Gastroesophageal sphincter (tissue), 4 donors: ENCODE measurements at regions not wholly inside any gene's neighbourhood (a gene's known extent, or its start where the extent isn't known, plus 50 kb on each side); places are given as distances from the start of the nearest gene placed in this dataset.

Experiments
- ATAC-seq: fragments of 150-250 bp; one replicate; pipeline ENCODE4 v1.9.1; 2016; ENCODE audit warnings: mild to moderate bottlenecking, moderate library complexity
- H3K27ac ChIP-seq, 4 donors: fragments of 200-600 bp; sonication (generic) in 3 of 4; 1 replicate in 3 of 4; 2 replicates in 1 of 4; pipeline ENCODE4 v1.5.1; 2016 to 2019
- H3K27me3 ChIP-seq: fragments of 200-600 bp; sonication (generic); one replicate; pipeline ENCODE4 v1.5.1; 2019
- H3K36me3 ChIP-seq, 2 donors: fragments of 200-600 bp; sonication (generic); one replicate each; pipeline ENCODE4 v1.5.1; 2019; ENCODE audit warnings: control low read depth in 1 of 2
- H3K4me1 ChIP-seq, 3 donors: fragments of 200-600 bp; sonication (generic); 1 replicate in 2 of 3; 2 replicates in 1 of 3; pipeline ENCODE4 v1.5.1; 2016 to 2019; ENCODE audit warnings: control low read depth in 2 of 3
- H3K4me3 ChIP-seq, 2 donors: fragments of 200-600 bp; sonication (generic); one replicate each; pipeline ENCODE4 v1.5.1; 2019; ENCODE audit warnings: mild to moderate bottlenecking in 1 of 2, moderate library complexity in 1 of 2
- H3K9me3 ChIP-seq, 3 donors: fragments of 200-600 bp; sonication (generic); one replicate each; pipeline ENCODE4 v1.5.1; 2017 to 2019; ENCODE audit warnings: control low read depth in 2 of 3
- EP300 ChIP-seq: sonication (generic); formaldehyde crosslinking; IDR thresholded peaks from one replicate; pipeline ENCODE4 v1.6.1; 2017; ENCODE audit warnings: antibody characterized with exemption, mild to moderate bottlenecking
- POLR2A ChIP-seq, 2 donors: fragments of 450-650 bp; IDR thresholded peaks; one replicate each; pipeline ENCODE4 v1.6.1; 2017; ENCODE audit warnings: antibody characterized with exemption in 2 of 2, mild to moderate bottlenecking in 2 of 2, moderate library complexity in 1 of 2
- POLR2AphosphoS5 ChIP-seq: sonication (generic); formaldehyde crosslinking; IDR thresholded peaks from one replicate; pipeline ENCODE4 v1.6.1; 2017; ENCODE audit warnings: antibody characterized with exemption
- WGBS, 2 donors: methylation state at CpG; one replicate each; pipeline ENCODE4 v1.1.5; 2018; ENCODE audit warnings: low coverage in 1 of 2; 5-methylcytosine and 5-hydroxymethylcytosine counted together
- TF ChIP-seq, protein P1 (sequence below), 4 experiments: fragments of 200-600 bp in 2 of 4; fragments of 450-650 bp in 2 of 4; sonication (generic) in 1 of 4; IDR thresholded peaks; one replicate each; pipeline ENCODE4 v1.5.1; 2017 to 2019; ENCODE audit warnings: antibody characterized with exemption in 4 of 4, mild to moderate bottlenecking in 2 of 4, moderate library complexity in 2 of 4

GRCh38 chr14:49240383-49240782, 345.8 kb downstream of the RPS29 start:
- Histone ChIP-seq H3K9me3 (peaks cover 0 to 10% (median 0%) of the 10 kb centered on the region in 3 donors), H3K36me3 (no peaks in the 10 kb centered on the region), H3K4me3 (no peak overlapping the region), H3K4me1 (no peaks in the 10 kb centered on the region), H3K27me3 (no peaks in the 10 kb centered on the region), H3K27ac (no peak overlapping the region)
- 85% methylated on average over 3 of the region's 4 CpGs; no CpG with 5 or more reads in 1 of the 2 donors for WGBS, 2 donors
- TF ChIP-seq EP300: no peak
- ATAC-seq: no peak

- 81 to 83% methylated on average over 4 of the region's 4 CpGs for WGBS, 2 donors
- Histone ChIP-seq H3K4me1 (no peaks in the 10 kb centered on the region), H3K27ac (no peak overlapping the region), H3K4me3 (no peak overlapping the region), H3K9me3 (peaks cover 0 to 4% (median 0%) of the 10 kb centered on the region in 3 donors), H3K27me3 (no peaks in the 10 kb centered on the region), H3K36me3 (no peaks in the 10 kb centered on the region)
- no peak for ATAC-seq
- no peak for TF ChIP-seq POLR2AphosphoS5
- no peak for TF ChIP-seq POLR2A (IDR thresholded peaks at IDR 0.05)
- TF ChIP-seq EP300: no peak
- TF ChIP-seq, protein P1, sequence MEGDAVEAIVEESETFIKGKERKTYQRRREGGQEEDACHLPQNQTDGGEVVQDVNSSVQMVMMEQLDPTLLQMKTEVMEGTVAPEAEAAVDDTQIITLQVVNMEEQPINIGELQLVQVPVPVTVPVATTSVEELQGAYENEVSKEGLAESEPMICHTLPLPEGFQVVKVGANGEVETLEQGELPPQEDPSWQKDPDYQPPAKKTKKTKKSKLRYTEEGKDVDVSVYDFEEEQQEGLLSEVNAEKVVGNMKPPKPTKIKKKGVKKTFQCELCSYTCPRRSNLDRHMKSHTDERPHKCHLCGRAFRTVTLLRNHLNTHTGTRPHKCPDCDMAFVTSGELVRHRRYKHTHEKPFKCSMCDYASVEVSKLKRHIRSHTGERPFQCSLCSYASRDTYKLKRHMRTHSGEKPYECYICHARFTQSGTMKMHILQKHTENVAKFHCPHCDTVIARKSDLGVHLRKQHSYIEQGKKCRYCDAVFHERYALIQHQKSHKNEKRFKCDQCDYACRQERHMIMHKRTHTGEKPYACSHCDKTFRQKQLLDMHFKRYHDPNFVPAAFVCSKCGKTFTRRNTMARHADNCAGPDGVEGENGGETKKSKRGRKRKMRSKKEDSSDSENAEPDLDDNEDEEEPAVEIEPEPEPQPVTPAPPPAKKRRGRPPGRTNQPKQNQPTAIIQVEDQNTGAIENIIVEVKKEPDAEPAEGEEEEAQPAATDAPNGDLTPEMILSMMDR (IDR thresholded peaks at IDR 0.05): no peak
Observed at GRCh38 chr14:49228552-49228951, 357.6 kb downstream of the RPS29 start.

GRCh38 chr14:49221316-49221715, 364.9 kb downstream of the RPS29 start:
- TF ChIP-seq EP300 (no peak), POLR2A (IDR thresholded peaks at IDR 0.05) (no peak), POLR2AphosphoS5 (no peak)
- TF ChIP-seq, protein P1 (IDR thresholded peaks at IDR 0.05): no peak
- WGBS, 2 donors: 43 to 48% methylated on average over 1 to 3 of the region's 3 CpGs

DNA sequence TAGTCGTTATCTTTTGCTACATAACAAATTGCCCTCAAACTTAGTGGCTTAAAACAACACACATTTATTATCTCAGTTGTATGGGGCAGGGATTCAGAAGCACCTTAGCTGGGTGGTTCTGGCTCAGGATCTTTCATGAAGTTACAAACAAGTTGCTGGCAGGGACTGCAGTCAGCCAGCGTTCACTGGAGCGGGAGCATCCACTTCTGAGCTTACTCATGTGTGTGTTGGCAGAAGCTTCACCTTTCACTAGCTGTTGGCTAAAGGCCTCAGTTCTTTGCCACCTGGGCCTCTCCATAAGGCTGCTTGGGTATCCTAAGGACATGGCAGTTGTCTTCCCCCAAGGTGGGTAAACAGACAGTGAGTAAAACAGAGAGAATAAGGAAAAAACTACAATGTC, 365.7 kb downstream of the RPS29 start:
- no peak for ATAC-seq
- no peaks in the 10 kb centered on the region for H3K9me3 ChIP-seq
- no peak for TF ChIP-seq EP300
- TF ChIP-seq, protein P1 (IDR thresholded peaks at IDR 0.05): no peak
- no peak for TF ChIP-seq POLR2AphosphoS5
- no peak for TF ChIP-seq POLR2A (IDR thresholded peaks at IDR 0.05)
- 40 to 60% methylated on average over 1 to 3 of the region's 3 CpGs for WGBS, 2 donors
- no peak overlapping the region for H3K4me3 ChIP-seq
- H3K27ac ChIP-seq: peak overlapping the region in 1 of 4 donors; percentile 30
- no peaks in the 10 kb centered on the region for H3K27me3 ChIP-seq
- H3K36me3 ChIP-seq: no peaks in the 10 kb centered on the region
- peaks cover 5 to 45% (median 7%) of the 10 kb centered on the region in 3 donors for H3K4me1 ChIP-seq

More at GRCh38 chr14:49221316-49221715, 364.9 kb downstream of the RPS29 start:
- ATAC-seq: no peak
- peak overlapping the region in 1 of 4 donors; percentile 30 for H3K27ac ChIP-seq
- H3K9me3 ChIP-seq: no peaks in the 10 kb centered on the region
- H3K36me3 ChIP-seq: no peaks in the 10 kb centered on the region
- no peaks in the 10 kb centered on the region for H3K27me3 ChIP-seq
- H3K4me1 ChIP-seq: peaks cover 5 to 45% (median 7%) of the 10 kb centered on the region in 3 donors
- H3K4me3 ChIP-seq: no peak overlapping the region

DNA sequence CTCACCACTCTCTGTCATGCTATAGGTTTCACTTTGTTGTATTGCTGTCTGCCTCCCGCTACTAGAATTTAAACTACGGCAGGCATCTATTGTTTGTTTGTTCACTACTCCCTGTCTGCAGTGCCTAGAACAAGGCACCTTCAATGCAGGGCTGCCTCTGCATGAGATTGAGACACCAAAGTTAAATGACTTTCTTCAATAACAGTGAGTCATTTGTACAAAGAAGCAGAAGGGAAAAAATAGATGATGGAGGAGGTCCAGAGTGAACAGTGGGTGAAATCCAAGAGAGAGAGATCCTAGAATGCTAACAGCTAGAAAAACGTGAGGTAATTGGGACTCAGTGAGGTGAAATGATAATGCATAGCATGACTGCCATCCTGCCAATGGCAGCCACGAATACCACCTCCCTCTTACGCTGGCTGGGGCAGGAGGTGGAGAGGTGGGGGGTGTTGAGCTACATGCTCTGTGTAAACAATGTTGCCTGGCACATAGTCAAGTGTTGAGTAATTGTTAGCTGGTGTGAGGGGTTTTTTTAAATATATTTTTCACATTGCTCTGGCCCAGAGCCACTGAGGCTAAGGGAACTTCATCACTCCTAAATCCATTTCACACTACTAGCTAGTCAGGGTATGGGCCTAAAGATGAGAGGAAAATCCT, 367.6 kb downstream of the RPS29 start:
- H3K4me1 ChIP-seq: peaks cover 5 to 45% (median 7%) of the 10 kb centered on the region in 3 donors
- H3K27ac ChIP-seq: peak overlapping the region in 3 of 4 donors; percentile 38 to 62 (median 38)
- 18 to 22% methylated on average over 5 of the region's 5 CpGs for WGBS, 2 donors
- H3K9me3 ChIP-seq: no peaks in the 10 kb centered on the region
- peak; percentile 75 for ATAC-seq
- peak; percentile 22 for TF ChIP-seq POLR2AphosphoS5
- TF ChIP-seq EP300: no peak
- no peaks in the 10 kb centered on the region for H3K27me3 ChIP-seq
- no peaks in the 10 kb centered on the region for H3K36me3 ChIP-seq
- no peak overlapping the region for H3K4me3 ChIP-seq

DNA sequence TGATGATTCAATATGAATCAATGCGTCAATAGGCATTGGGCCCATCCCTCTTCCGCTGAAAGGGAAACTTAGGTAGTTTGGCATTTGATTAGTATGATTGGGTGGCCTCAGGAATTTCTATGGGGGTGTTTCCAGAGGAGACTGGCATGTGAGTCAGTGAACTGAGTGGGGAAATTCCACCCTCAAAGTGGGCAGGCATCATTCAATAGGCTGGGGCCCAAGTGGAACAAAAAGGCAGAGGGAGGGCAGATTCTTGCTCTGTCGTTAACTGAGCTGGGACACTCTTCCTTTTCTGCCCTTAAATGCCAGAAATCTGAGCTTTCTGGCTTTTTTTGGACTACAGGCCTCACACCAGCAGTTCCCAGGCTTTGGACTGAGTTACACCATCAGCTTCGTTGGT, 373.5 kb downstream of the RPS29 start:
- WGBS, 2 donors: 69 to 100% methylated on average over 2 to 4 of the region's 4 CpGs
- Histone ChIP-seq H3K9me3 (no peaks in the 10 kb centered on the region), H3K27me3 (no peaks in the 10 kb centered on the region), H3K36me3 (no peaks in the 10 kb centered on the region), H3K27ac (peak overlapping the region in 1 of 4 donors; percentile 24), H3K4me1 (peaks cover 0 to 5% (median 0%) of the 10 kb centered on the region in 3 donors), H3K4me3 (no peak overlapping the region)
- ATAC-seq: no peak
- TF ChIP-seq POLR2A (IDR thresholded peaks at IDR 0.05): no peak
- no peak for TF ChIP-seq POLR2AphosphoS5
- TF ChIP-seq EP300: no peak
- TF ChIP-seq, protein P1 (IDR thresholded peaks at IDR 0.05): no peak
